Smooth muscle cell (in vitro differentiated cells): ENCODE measurements at regions not wholly inside any gene's neighbourhood (a gene's known extent, or its start where the extent isn't known, plus 50 kb on each side); places are given as distances from the start of the nearest gene placed in this dataset.

Source experiments
- DNase-seq: peaks from one replicate; lab custom pipeline; 2025; ENCODE audit not compliant: unreplicated experiment; lab: John Stamatoyannopoulos, UW
- H2AFZ ChIP-seq: fragments of 200-600 bp; sonication (generic); 2 replicates; pipeline ENCODE4 v1.6.0; 2016; ENCODE audit warnings: antibody characterized with exemption, low read depth, mild to moderate bottlenecking
- H3F3A ChIP-seq: fragments of 200-600 bp; sonication (generic); 2 replicates; pipeline ENCODE4 v1.6.0; 2017; ENCODE audit warnings: antibody characterized with exemption, low read depth
- H3K27ac ChIP-seq: fragments of 200-600 bp; sonication (generic); 2 replicates; pipeline ENCODE4 v1.5.1; 2016; ENCODE audit warnings: low read depth, mild to moderate bottlenecking
- H3K27me3 ChIP-seq: fragments of 200-600 bp; sonication (generic); 2 replicates; pipeline ENCODE4 v1.6.1; 2016; ENCODE audit warnings: low read depth, mild to moderate bottlenecking
- H3K36me3 ChIP-seq: fragments of 200-600 bp; sonication (generic); 2 replicates; pipeline ENCODE4 v1.5.1; 2016; ENCODE audit warnings: low read depth
- H3K4me1 ChIP-seq: fragments of 200-600 bp; sonication (generic); 2 replicates; pipeline ENCODE4 v1.5.1; 2016; ENCODE audit warnings: low read depth
- H3K4me2 ChIP-seq: fragments of 200-600 bp; sonication (generic); 2 replicates; pipeline ENCODE4 v1.6.0; 2016; ENCODE audit warnings: mild to moderate bottlenecking
- H3K4me3 ChIP-seq: fragments of 200-600 bp; sonication (generic); 2 replicates; pipeline ENCODE4 v1.5.1; 2016; ENCODE audit warnings: mild to moderate bottlenecking
- H3K79me2 ChIP-seq: fragments of 200-600 bp; sonication (generic); 2 replicates; pipeline ENCODE4 v1.6.0; 2016; ENCODE audit warnings: low read depth, mild to moderate bottlenecking
- H3K9ac ChIP-seq: fragments of 200-600 bp; sonication (generic); 2 replicates; pipeline ENCODE4 v1.6.0; 2016; ENCODE audit warnings: low read depth
- H3K9me3 ChIP-seq: fragments of 200-600 bp; sonication (generic); replicated peaks from 2 replicates; pipeline ENCODE4 v1.5.1; 2016; ENCODE audit warnings: low read depth
- H4K20me1 ChIP-seq: fragments of 200-600 bp; sonication (generic); 2 replicates; pipeline ENCODE4 v1.6.0; 2016; ENCODE audit warnings: low read depth
- CTCF ChIP-seq: fragments of 200-600 bp; sonication (generic); IDR thresholded peaks from 2 replicates; pipeline ENCODE4 v1.5.1; 2017; ENCODE audit warnings: borderline replicate concordance, mild to moderate bottlenecking, antibody characterized with exemption; ENCODE audit not compliant: insufficient read depth, poor library complexity, severe bottlenecking
- WGBS: methylation state at CpG from one replicate; pipeline ENCODE4 v1.1.7; 2016; ENCODE audit warnings: low lambda C conversion rate; 5-methylcytosine and 5-hydroxymethylcytosine counted together

DNA sequence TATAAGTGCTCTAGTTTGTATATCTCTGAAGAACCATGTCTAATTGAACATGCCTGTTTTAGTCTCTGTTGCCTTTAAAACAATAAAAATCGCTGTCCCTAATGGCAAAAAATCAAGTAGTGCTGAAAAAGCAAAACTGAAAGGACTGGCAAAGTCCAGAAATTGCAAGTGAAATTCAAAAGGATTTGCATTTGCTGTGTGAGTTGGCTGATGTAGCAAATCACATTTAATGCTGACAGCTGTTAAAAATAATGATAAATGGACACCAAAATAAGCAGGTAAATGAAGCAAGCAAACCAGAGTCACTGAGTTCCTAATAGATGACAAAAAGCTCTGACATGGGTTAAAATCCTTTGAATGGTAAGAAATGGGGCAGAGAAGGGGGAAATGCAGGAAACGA lies 874.1 kb downstream of the GRM8 start:
- Histone ChIP-seq H2AFZ (no peak overlapping the region), H3K9me3 (no peaks in the 10 kb centered on the region), H3K27me3 (no peaks in the 10 kb centered on the region), H4K20me1 (no peaks in the 10 kb centered on the region), H3K4me2 (no peak overlapping the region), H3K79me2 (no peaks in the 10 kb centered on the region), H3K9ac (no peak overlapping the region), H3K4me1 (no peaks in the 10 kb centered on the region), H3K27ac (no peak overlapping the region), H3K4me3 (no peak overlapping the region), H3K36me3 (no peaks in the 10 kb centered on the region), H3F3A (no peaks in the 10 kb centered on the region)
- 72% methylated on average over 2 of the region's 2 CpGs for WGBS
- no peak for DNase-seq
- TF ChIP-seq CTCF: no peak

DNA sequence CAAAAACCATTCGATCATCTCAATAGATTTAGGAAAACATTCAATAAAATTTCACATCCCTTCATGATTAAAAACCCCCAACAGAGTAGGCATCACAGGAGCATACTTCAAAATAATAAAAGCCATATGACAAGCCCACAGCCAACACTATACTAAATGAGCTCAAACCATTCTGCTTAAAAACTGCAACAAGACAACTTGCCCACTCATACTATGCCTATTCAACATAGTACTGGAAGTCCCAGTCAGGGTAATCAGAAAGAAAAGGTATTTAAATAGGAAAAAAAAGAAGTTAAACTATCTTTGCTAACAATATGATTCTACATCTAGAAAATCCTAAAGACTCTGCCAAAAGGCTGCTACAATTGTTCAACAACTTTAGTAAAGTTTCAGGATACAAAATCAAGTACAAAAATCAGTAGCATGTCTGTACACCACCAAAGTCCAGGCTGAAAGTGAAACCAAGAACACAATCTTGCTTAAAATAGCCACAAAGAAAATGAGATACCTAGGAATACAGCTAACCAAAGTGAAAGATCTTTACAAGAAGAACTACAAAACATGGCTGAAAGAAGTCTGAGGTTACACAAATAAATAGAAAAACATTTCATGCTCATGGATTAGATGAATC lies 882.6 kb downstream of the GRM8 start:
- Histone ChIP-seq H3F3A (no peaks in the 10 kb centered on the region), H3K4me1 (no peaks in the 10 kb centered on the region), H3K4me2 (no peak overlapping the region), H3K9ac (no peak overlapping the region), H2AFZ (no peak overlapping the region), H3K36me3 (no peaks in the 10 kb centered on the region), H3K27me3 (no peaks in the 10 kb centered on the region), H3K27ac (no peak overlapping the region), H3K9me3 (no peaks in the 10 kb centered on the region), H4K20me1 (no peaks in the 10 kb centered on the region), H3K79me2 (no peaks in the 10 kb centered on the region), H3K4me3 (no peak overlapping the region)
- 78% methylated on average over 1 of the region's 1 CpG for WGBS
- DNase-seq: no peak
- no peak for TF ChIP-seq CTCF

GRCh38 chr7:126362746-126363145 lies 890.0 kb downstream of the GRM8 start:
- no peak overlapping the region for H3K9ac ChIP-seq
- H3K9me3 ChIP-seq: no peaks in the 10 kb centered on the region
- no peaks in the 10 kb centered on the region for H4K20me1 ChIP-seq
- 90% methylated on average over 1 of the region's 1 CpG for WGBS
- H2AFZ ChIP-seq: no peak overlapping the region
- H3K27ac ChIP-seq: no peak overlapping the region
- no peaks in the 10 kb centered on the region for H3K79me2 ChIP-seq
- no peak overlapping the region for H3K4me3 ChIP-seq
- H3K4me1 ChIP-seq: no peaks in the 10 kb centered on the region
- H3F3A ChIP-seq: no peaks in the 10 kb centered on the region
- no peak for TF ChIP-seq CTCF
- DNase-seq: no peak
- no peaks in the 10 kb centered on the region for H3K27me3 ChIP-seq
- H3K36me3 ChIP-seq: no peaks in the 10 kb centered on the region
- H3K4me2 ChIP-seq: no peak overlapping the region

GRCh38 chr7:126361183-126361582 lies 891.6 kb downstream of the GRM8 start:
- no peaks in the 10 kb centered on the region for H3K27me3 ChIP-seq
- H3K9me3 ChIP-seq: no peaks in the 10 kb centered on the region
- WGBS: 93% methylated on average over 3 of the region's 3 CpGs
- H3F3A ChIP-seq: no peaks in the 10 kb centered on the region
- no peaks in the 10 kb centered on the region for H3K36me3 ChIP-seq
- H3K9ac ChIP-seq: no peak overlapping the region
- H4K20me1 ChIP-seq: no peaks in the 10 kb centered on the region
- H3K4me2 ChIP-seq: no peak overlapping the region
- no peak overlapping the region for H2AFZ ChIP-seq
- H3K4me3 ChIP-seq: no peak overlapping the region
- no peaks in the 10 kb centered on the region for H3K4me1 ChIP-seq
- H3K27ac ChIP-seq: no peak overlapping the region
- no peak for TF ChIP-seq CTCF
- DNase-seq: no peak
- H3K79me2 ChIP-seq: no peaks in the 10 kb centered on the region
